GM18907 (cell line): ENCODE measurements at regions not wholly inside any gene's neighbourhood (a gene's known extent, or its start where the extent isn't known, plus 50 kb on each side); places are given as distances from the start of the nearest gene placed in this dataset.

Source experiments
- ATAC-seq: cut with Tn5 transposase; IDR thresholded peaks from one replicate; pipeline ENCODE4 v1.9.1; 2021; ENCODE audit warnings: mild to moderate bottlenecking, moderate library complexity; ENCODE audit not compliant: unreplicated experiment

DNA sequence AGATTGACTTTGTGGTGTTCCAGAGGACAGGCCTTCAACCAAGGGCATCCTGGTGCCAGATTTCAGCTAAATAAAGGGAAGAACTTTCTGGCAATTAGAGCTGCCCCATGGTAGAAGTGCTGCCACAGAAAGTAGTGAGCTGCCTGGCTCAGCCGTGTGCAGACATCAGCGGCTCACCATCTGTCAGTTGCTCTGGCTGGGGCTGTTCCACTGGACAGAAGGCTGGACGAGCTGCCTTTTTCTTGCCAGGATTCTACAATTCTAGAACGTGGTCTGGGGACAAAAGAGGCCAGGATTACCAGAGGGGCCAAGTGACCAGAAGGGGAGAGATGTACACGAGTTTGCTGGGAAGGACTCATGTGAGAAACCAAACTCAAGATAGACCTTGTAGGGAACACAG is 107.0 kb upstream of the RPL38 start:
- ATAC-seq = no peak

GRCh38 chr17:74097450-74098135 is 105.9 kb upstream of the RPL38 start:
- ATAC-seq = no peak

GRCh38 chr17:74098136-74099024 is 105.1 kb upstream of the RPL38 start:
- no peak for ATAC-seq

DNA sequence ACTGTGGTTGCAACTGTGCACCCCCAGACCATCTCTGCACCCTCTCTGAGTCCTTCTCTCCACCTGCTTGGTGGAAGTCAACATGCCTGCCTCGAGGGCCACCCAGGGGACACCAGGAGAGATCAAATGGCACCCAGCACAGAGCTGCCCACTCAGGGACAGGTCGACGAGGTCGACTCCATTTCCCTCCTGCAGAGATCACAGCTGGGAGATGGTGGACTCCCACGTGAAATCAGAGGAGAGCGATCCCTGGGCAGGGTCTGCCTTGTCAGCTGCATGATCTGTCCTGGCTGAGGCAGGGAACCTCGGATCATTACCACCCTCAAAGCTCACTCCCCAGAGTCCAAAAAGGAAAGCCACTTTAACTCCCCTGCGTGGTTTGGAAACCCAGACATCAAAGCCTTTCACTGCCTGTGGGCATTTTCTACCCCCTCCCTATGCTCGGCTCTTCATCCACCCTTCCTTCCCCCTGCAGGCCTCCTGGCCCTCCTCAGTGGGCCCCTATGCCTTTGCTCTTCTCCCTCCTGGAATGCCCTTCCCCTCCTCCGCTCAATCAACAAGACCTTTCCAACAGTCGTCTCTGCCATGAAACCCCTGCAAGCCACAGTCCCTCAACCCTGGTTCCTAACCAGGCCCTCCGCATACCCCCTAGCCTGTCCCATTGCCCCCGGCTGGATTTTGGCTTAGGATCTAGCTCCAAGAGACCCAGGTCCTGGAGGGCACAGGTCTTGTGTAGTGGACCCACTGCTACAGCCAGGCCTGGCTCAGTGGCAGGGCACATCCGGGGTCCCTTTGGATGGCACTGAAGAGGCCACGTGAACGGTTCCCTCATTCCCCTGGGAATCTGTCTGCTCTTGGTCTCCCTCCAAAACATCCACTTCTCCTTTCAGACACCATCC is 103.8 kb upstream of the RPL38 start:
- ATAC-seq = no peak

- no peak for ATAC-seq
These were observed 98.6 kb upstream of the RPL38 start for GRCh38 chr17:74104921-74105320.

GRCh38 chr17:74107107-74107506 is 96.4 kb upstream of the RPL38 start:
- no peak for ATAC-seq

DNA sequence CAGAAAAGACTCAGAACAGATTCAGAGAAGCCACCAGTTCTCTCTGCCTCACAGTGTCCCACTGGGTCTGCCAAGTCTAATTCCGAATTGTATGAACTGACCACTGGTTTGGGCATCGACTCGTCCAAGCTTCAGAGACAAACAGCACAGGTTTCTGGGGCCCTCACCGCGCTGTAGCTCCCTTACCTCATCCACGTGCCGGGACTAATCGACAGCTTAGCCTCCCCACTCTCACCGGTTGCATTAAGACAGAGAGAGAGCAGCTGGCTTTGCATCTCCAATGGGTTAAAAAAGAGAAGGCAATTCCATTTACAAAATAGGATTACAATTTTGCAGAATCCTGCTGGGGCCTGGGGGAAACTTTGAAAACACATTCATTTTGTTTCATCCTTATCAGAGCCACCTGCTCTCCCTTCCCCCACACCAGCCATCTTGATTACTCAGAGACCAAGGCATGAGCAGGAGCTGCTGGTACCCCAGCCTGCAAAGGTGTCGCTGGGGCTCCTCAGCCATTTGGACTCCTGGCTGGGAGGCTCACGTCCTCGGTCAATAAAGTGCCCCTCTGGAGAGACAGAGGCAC is 95.3 kb upstream of the RPL38 start:
- no peak for ATAC-seq

DNA sequence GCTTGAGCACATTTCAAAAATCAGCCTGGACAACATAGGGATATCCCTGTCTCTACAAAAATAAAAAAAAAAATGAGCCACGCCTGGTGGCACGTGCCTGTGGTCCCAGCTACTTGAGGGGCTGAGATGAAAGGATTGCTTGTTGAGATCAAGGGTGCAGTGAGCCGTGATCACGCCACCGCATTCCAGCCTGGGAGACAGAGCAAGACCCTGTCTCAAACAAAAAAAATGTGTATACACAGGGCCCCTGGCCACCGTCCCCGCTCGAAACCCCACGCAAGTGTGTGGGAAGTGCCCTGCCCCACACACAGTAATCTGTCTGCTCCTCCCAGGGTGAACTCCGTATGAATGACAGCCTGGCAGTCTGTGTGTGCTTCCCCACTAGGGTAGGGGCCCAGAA is 93.0 kb upstream of the RPL38 start:
- no peak for ATAC-seq

GRCh38 chr17:74113326-74113725 is 90.2 kb upstream of the RPL38 start:
- ATAC-seq = no peak

- ATAC-seq = no peak
These were observed 89.5 kb upstream of the RPL38 start for GRCh38 chr17:74113952-74114351.

GRCh38 chr17:74114881-74115470 is 88.5 kb upstream of the RPL38 start:
- ATAC-seq = no peak

- no peak for ATAC-seq
These were observed 87.9 kb upstream of the RPL38 start for GRCh38 chr17:74115586-74115985.

- ATAC-seq = no peak
These were observed 87.3 kb upstream of the RPL38 start for GRCh38 chr17:74116087-74116717.

GRCh38 chr17:74117087-74117698 is 86.3 kb upstream of the RPL38 start:
- no peak for ATAC-seq

- no peak for ATAC-seq
These were observed 85.5 kb upstream of the RPL38 start for GRCh38 chr17:74117999-74118421.

- no peak for ATAC-seq
These were observed 85.0 kb upstream of the RPL38 start for GRCh38 chr17:74118504-74118903.

DNA sequence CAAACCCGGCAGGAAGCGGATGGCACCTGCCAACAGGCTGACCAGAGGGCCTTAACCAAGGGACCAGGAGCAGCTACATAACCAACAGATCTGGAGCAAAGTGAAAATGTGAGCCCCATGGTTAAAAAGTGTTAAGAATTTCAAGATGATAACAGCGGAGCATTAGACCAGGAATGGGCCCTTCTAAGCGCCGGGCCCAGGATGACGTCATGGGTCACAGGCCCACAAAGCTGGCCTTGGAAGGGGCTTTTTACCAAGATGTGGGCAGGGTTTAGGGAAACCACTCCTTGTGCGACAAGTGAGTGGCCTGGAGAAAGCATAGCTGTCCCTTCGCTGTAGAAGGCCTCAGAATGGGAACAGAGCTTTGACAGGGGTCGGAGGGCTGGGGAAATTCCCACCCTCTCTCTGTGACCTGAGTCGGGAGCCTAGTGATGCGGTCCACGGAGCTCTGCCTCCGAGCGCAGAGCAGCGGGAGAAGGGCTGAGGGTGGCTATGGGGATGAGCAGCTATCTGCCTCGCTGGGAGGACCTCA is 84.4 kb upstream of the RPL38 start:
- no peak for ATAC-seq

- ATAC-seq = no peak
These were observed 83.5 kb upstream of the RPL38 start for GRCh38 chr17:74119965-74120364.

DNA sequence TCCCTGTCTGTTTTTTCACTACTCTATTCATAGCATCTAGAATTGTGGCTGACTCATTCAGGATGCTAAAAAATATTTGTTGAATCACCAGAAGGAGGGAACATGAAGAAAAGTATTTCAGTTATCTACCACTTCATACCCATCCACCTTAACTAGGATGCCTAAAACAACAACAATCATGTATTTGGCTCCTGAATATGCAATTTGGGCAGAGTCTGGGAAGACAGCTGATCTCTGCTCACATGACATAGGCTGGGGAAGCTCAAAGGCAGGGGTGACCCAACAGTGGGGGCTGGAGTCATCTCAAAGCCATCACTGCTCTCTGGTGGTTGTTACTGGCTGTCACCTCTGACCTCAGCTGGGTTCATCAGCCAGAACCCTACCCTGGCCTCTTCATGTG is 80.1 kb upstream of the RPL38 start:
- ATAC-seq = no peak
